Gastrocnemius medialis (tissue), 4 donors: ENCODE measurements at regions not wholly inside any gene's neighbourhood (a gene's known extent, or its start where the extent isn't known, plus 50 kb on each side); places are given as distances from the start of the nearest gene placed in this dataset.
A peak's percentile ranks its signal among the peaks of the same experiment; 100 is the strongest.

Source experiments
- ATAC-seq, 2 donors: fragments of 150-250 bp; one replicate each; pipeline ENCODE4 v1.9.1; 2016
- DNase-seq, 2 donors: peaks; one replicate each; pipeline ENCODE4 v3.0.0-alpha.2; 2019
- H3K27ac ChIP-seq, 4 donors: fragments of 200-600 bp; sonication (generic); 1 replicate in 1 of 4; 2 replicates in 3 of 4; pipeline ENCODE4 v1.5.1; 2016 to 2018; ENCODE audit warnings: mild to moderate bottlenecking in 2 of 4, moderate library complexity in 1 of 4
- H3K27me3 ChIP-seq, 3 donors: fragments of 200-600 bp; sonication (generic) in 2 of 3; 1 replicate in 1 of 3; 2 replicates in 2 of 3; pipeline versions ENCODE4 v1.5.1 to v1.6.0; 2016 to 2019; ENCODE audit warnings: mild to moderate bottlenecking in 1 of 3, moderate library complexity in 1 of 3
- H3K36me3 ChIP-seq, 2 donors: fragments of 200-600 bp; sonication (generic) in 1 of 2; one replicate each; pipeline ENCODE4 v1.5.1; 2017 to 2018
- H3K4me1 ChIP-seq, 2 donors: fragments of 200-600 bp; sonication (generic) in 1 of 2; one replicate each; pipeline ENCODE4 v1.5.1; 2016 to 2017; ENCODE audit warnings: mild to moderate bottlenecking in 2 of 2
- H3K4me3 ChIP-seq, 4 donors: fragments of 200-600 bp; sonication (generic) in 3 of 4; 1 replicate in 1 of 4; 2 replicates in 3 of 4; pipeline ENCODE4 v1.5.1; 2016 to 2019; ENCODE audit warnings: mild to moderate bottlenecking in 2 of 4
- H3K9me3 ChIP-seq, 3 donors: fragments of 200-600 bp; sonication (generic) in 2 of 3; 1 replicate in 1 of 3; 2 replicates in 2 of 3; pipeline ENCODE4 v1.5.1; 2016 to 2019
- CTCF ChIP-seq, 5 experiments: fragments of 450-650 bp in 3 of 5; fragments of 200-600 bp in 2 of 5; sonication (generic) in 2 of 5; IDR thresholded peaks in 4 of 5; conservative IDR thresholded peaks in 1 of 5; 1 replicate in 4 of 5; 2 replicates in 1 of 5; pipeline ENCODE4 v1.5.1; 2016 to 2019; ENCODE audit warnings: antibody characterized with exemption in 5 of 5, mild to moderate bottlenecking in 3 of 5, moderate library complexity in 3 of 5
- POLR2A ChIP-seq, 2 donors: fragments of 450-650 bp; IDR thresholded peaks; one replicate each; pipeline ENCODE4 v1.6.1; 2017; ENCODE audit warnings: antibody characterized with exemption in 2 of 2, mild to moderate bottlenecking in 2 of 2, moderate library complexity in 2 of 2
- in situ Hi-C, 4 donors: fragments of 200-750 bp; cut with MboI; loops; one replicate each; pipeline versions ENCODE4 v1.15.0 to v1.8.0; 2017; ENCODE audit warnings: low sequenced_read_pairs in 4 of 4
- intact Hi-C: fragments of 100-400 bp; cut with DNase I; formaldehyde crosslinking; loops from one replicate; pipeline ENCODE4 v1.15.1; 2023; ENCODE audit warnings: low total_unique reads

DNA sequence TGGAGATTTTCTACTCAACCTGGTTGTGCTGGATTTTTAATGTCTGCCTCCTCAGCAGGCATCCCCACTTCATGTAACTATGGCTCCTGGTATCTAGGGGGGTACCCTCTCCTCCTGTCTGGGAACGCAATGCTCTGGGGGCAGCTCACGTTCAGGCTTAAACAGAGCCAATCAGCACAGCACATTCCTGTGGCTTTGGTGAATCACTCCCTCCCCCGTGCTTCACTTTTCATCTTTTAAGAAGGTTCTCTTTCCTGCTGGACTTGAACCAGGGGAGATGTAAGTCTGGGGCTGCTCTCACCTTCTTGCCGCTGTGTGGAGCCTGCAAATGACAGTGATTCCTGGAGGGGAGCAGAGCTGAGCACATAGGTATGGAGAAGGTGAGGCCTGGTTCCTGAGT lies 101.2 kb downstream of the MSX2 start:
- H3K36me3 ChIP-seq = no peaks in the 10 kb centered on the region
- in situ Hi-C loops (no loop called here), intact Hi-C loops (no loop called here)
- no peak overlapping the region for H3K4me3 ChIP-seq
- H3K27me3 ChIP-seq = no peaks in the 10 kb centered on the region
- TF ChIP-seq POLR2A (IDR thresholded peaks at IDR 0.05) = no peak
- TF ChIP-seq CTCF (IDR thresholded peaks at IDR 0.05 in 4 of 5, conservative IDR thresholded peaks at IDR 0.05 in 1 of 5) = no peak
- H3K27ac ChIP-seq = no peak overlapping the region
- H3K4me1 ChIP-seq = peaks cover 0 to 5% of the 10 kb centered on the region in 2 donors
- H3K9me3 ChIP-seq = no peaks in the 10 kb centered on the region
- DNase-seq = no peak
- ATAC-seq = no peak

DNA sequence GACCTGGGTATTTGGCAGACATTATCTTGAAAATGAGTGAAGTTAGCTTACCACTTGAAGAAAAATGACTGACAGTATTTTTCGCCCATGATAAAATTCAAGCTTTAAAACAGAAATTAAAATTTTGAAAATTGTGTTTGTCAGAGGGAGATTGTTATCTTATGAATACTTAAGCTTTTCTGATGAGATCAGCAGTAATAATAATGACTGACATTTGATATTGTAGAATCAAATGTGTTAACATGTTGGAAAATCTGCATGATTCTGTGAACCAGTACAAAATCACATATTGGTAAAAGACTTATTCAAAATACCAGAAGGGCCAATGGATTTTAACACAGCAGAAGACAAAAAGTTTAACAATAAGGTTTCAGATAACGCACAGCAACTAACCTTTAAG lies 94.0 kb downstream of the MSX2 start:
- Histone ChIP-seq H3K4me1 (no peaks in the 10 kb centered on the region), H3K9me3 (no peaks in the 10 kb centered on the region), H3K27ac (no peak overlapping the region), H3K27me3 (no peaks in the 10 kb centered on the region), H3K4me3 (no peak overlapping the region), H3K36me3 (no peaks in the 10 kb centered on the region)
- no peak for ATAC-seq
- DNase-seq = no peak
- TF ChIP-seq CTCF (IDR thresholded peaks at IDR 0.05 in 4 of 5, conservative IDR thresholded peaks at IDR 0.05 in 1 of 5) = no peak
- no peak for TF ChIP-seq POLR2A (IDR thresholded peaks at IDR 0.05)
- intact Hi-C loops (no loop called here), in situ Hi-C loops (no loop called here)

GRCh38 chr5:174817610-174818009 lies 93.2 kb downstream of the MSX2 start:
- H3K36me3 ChIP-seq = no peaks in the 10 kb centered on the region
- ATAC-seq = no peak
- in situ Hi-C loops (no loop called here), intact Hi-C loops (no loop called here)
- H3K27me3 ChIP-seq = no peaks in the 10 kb centered on the region
- H3K9me3 ChIP-seq = no peaks in the 10 kb centered on the region
- no peak for TF ChIP-seq POLR2A (IDR thresholded peaks at IDR 0.05)
- TF ChIP-seq CTCF (IDR thresholded peaks at IDR 0.05 in 4 of 5, conservative IDR thresholded peaks at IDR 0.05 in 1 of 5) = no peak
- no peaks in the 10 kb centered on the region for H3K4me1 ChIP-seq
- no peak for DNase-seq
- H3K27ac ChIP-seq = no peak overlapping the region
- H3K4me3 ChIP-seq = no peak overlapping the region

DNA sequence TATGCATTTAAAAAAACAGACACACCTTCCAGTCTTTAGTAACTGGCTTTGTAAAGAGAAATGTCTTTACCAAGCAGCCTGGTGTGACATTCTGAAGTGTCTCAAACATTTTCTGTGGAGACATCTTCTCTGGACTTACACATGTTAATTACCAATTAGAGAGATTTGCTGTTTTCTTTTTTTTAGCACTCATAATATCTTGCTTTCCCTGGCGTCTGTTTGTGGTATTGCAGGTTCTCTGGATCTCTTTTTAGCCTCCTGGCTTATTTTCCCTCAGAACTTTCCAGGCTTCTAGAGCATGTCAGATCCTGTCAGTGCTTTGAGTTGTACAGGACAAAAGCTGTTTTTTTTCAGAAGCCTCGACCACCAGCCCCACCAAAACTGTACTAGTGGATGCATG lies 92.5 kb downstream of the MSX2 start:
- TF ChIP-seq POLR2A (IDR thresholded peaks at IDR 0.05) = no peak
- TF ChIP-seq CTCF (IDR thresholded peaks at IDR 0.05 in 4 of 5, conservative IDR thresholded peaks at IDR 0.05 in 1 of 5) = peak in 1 of 5 experiments; percentile 15
- in situ Hi-C loops = no loop called here
- Histone ChIP-seq H3K4me3 (no peak overlapping the region), H3K27me3 (no peaks in the 10 kb centered on the region), H3K4me1 (no peaks in the 10 kb centered on the region), H3K27ac (no peak overlapping the region), H3K36me3 (no peaks in the 10 kb centered on the region), H3K9me3 (no peaks in the 10 kb centered on the region)
- no peak for ATAC-seq
- intact Hi-C loops = no loop called here
- no peak for DNase-seq

DNA sequence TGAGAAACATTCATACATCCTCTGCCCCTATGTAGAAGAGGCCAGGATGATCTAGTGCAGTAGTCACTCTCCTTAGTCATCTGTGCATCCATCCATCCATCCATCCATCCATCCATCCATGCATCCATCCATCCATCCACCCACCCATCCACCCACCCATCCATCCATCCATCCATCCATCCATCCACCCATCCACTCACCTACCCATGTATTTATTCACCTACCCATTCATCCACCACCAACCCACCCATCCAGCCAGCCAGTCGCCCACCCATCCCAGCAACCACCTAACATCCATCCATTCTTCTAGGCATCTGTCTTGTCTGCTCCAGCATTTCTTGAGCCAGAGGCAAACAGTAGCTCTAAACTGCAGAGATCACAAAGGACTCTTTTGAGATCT lies 87.1 kb downstream of the MSX2 start:
- Histone ChIP-seq H3K27ac (no peak overlapping the region), H3K36me3 (no peaks in the 10 kb centered on the region), H3K27me3 (no peaks in the 10 kb centered on the region), H3K9me3 (no peaks in the 10 kb centered on the region), H3K4me3 (no peak overlapping the region), H3K4me1 (no peaks in the 10 kb centered on the region)
- in situ Hi-C loops = no loop called here
- intact Hi-C loops = no loop called here
- no peak for DNase-seq
- no peak for ATAC-seq
- TF ChIP-seq CTCF (IDR thresholded peaks at IDR 0.05 in 4 of 5, conservative IDR thresholded peaks at IDR 0.05 in 1 of 5) = no peak
- TF ChIP-seq POLR2A (IDR thresholded peaks at IDR 0.05) = no peak
